ENCODE measurements at regions not wholly inside any gene's neighbourhood (a gene's known extent, or its start where the extent isn't known, plus 50 kb on each side); places are given as distances from the start of the nearest gene placed in this dataset.

GRCh38 chr20:19813846-19814640 is 56.0 kb downstream of the RIN2 start:
- H3K4me3 ChIP-seq (ENCODE audit: low read depth, poor library complexity, severe bottlenecking): no peak overlapping the region
- no peak for DNase-seq (ENCODE audit: low spot score in 2 of 2)
- WGBS, 2 donors: 44 to 61% methylated on average over 9 of the region's 9 CpGs
- intact Hi-C loops (cut with DNase I; ENCODE audit: low total_unique reads): no loop called here
- TF ChIP-seq POLR2A (IDR thresholded peaks at IDR 0.05): no peak
- TF ChIP-seq CTCF (IDR thresholded peaks at IDR 0.05): no peak

DNA sequence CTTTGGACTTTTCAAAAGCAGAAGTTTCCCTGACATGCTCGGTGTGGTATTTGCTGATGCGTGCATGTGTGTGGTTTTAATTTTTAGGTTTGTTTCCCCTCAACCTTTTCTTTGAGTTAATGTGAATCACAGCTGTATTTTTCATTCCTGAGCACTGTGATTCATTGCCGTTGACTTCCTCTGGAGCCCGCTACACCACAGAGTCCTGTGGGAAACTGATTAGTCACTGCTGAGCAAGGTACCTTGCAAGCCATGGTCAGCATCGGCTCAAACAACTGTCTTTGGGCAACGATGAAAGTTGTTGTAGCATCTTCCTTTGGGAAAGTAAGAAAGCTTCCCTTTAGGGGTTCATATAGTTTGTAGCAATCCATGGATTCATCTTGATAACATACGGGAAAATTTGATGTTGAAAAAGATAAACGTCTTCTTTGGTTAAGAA is 57.5 kb downstream of the RIN2 start:
- TF ChIP-seq POLR2A (IDR thresholded peaks at IDR 0.05) (no peak), CTCF (IDR thresholded peaks at IDR 0.05) (no peak)
- WGBS, 2 donors: 39 to 51% methylated on average over 8 of the region's 8 CpGs
- DNase-seq (ENCODE audit: low spot score in 2 of 2): no peak
- no peak overlapping the region for H3K4me3 ChIP-seq (ENCODE audit: low read depth, poor library complexity, severe bottlenecking)
- intact Hi-C loops (cut with DNase I; ENCODE audit: low total_unique reads): no loop called here

DNA sequence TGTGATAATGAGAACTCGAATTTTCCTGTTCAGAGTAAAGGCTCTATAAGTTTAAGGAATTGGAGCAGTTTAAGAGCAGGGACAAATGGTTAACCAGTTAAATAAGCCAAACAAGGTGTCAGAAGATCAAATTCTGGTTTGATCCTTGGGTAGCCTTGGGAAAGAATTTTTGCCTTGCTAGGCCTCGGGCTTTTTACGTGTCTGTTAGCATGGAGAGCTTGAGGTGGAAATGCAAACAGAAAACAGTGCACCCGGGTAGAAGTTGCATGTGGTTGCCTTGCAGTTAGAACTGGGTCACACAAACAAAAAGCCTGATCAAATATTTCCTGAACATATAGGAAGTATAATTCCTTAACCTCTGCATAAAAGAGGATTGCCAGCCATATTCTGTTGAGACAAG is 58.3 kb downstream of the RIN2 start:
- intact Hi-C loops (cut with DNase I; ENCODE audit: low total_unique reads): no loop called here
- TF ChIP-seq POLR2A (IDR thresholded peaks at IDR 0.05) (no peak), CTCF (IDR thresholded peaks at IDR 0.05) (no peak)
- DNase-seq (ENCODE audit: low spot score in 2 of 2): no peak
- no peak overlapping the region for H3K4me3 ChIP-seq (ENCODE audit: low read depth, poor library complexity, severe bottlenecking)
- WGBS, 2 donors: 85 to 91% methylated on average over 4 of the region's 4 CpGs

- no peak for TF ChIP-seq CTCF (IDR thresholded peaks at IDR 0.05)
- no peak for TF ChIP-seq POLR2A (IDR thresholded peaks at IDR 0.05)
- intact Hi-C loops (cut with DNase I; ENCODE audit: low total_unique reads): no loop called here
- H3K4me3 ChIP-seq (ENCODE audit: low read depth, poor library complexity, severe bottlenecking): no peak overlapping the region
- 76 to 82% methylated on average over 5 of the region's 5 CpGs for WGBS, 2 donors
- no peak for DNase-seq (ENCODE audit: low spot score in 2 of 2)
These were observed 59.0 kb downstream of the RIN2 start for GRCh38 chr20:19817017-19817416.

- intact Hi-C loops (cut with DNase I; ENCODE audit: low total_unique reads): no loop called here
- DNase-seq (ENCODE audit: low spot score in 2 of 2): no peak
- no peak overlapping the region for H3K4me3 ChIP-seq (ENCODE audit: low read depth, poor library complexity, severe bottlenecking)
- TF ChIP-seq CTCF (IDR thresholded peaks at IDR 0.05) (no peak), POLR2A (IDR thresholded peaks at IDR 0.05) (no peak)
- WGBS, 2 donors: 83 to 89% methylated on average over 1 of the region's 1 CpG
These were observed 61.1 kb downstream of the RIN2 start for GRCh38 chr20:19819149-19819548.
